ENCODE measurements at regions not wholly inside any gene's neighbourhood (a gene's known extent, or its start where the extent isn't known, plus 50 kb on each side); places are given as distances from the start of the nearest gene placed in this dataset.

- no peaks in the 10 kb centered on the region for H3K4me1 ChIP-seq (ENCODE audit: control insufficient read depth in 2 of 2, insufficient read depth in 2 of 2, low read length in 2 of 2)
- no peaks in the 10 kb centered on the region for H3K27me3 ChIP-seq (ENCODE audit: control insufficient read depth in 2 of 2, insufficient read depth in 1 of 2, low read length in 1 of 2)
- H3K36me3 ChIP-seq (ENCODE audit: control insufficient read depth in 2 of 2, insufficient read depth in 2 of 2, low read length in 1 of 2), result no peaks in the 10 kb centered on the region
- no peaks in the 10 kb centered on the region for H3K9me3 ChIP-seq (ENCODE audit: control insufficient read depth in 2 of 2, insufficient read depth in 1 of 2, low read length in 1 of 2)
- no peak overlapping the region for H3K4me3 ChIP-seq (ENCODE audit: low read length in 2 of 2)
- no peak overlapping the region for H3K27ac ChIP-seq (ENCODE audit: low read depth in 1 of 2, low read length in 1 of 2)
- no peak for DNase-seq (ENCODE audit: low read depth in 6 of 9, low spot score in 9 of 9)
- 81% methylated on average over 1 of the region's 1 CpG for WGBS
Measured at GRCh38 chr2:180655842-180656454, 324.5 kb upstream of the UBE2E3 start.

GRCh38 chr2:180655393-180655792 is 325.0 kb upstream of the UBE2E3 start:
- H3K27me3 ChIP-seq (ENCODE audit: control insufficient read depth in 2 of 2, insufficient read depth in 1 of 2, low read length in 1 of 2), result no peaks in the 10 kb centered on the region
- H3K27ac ChIP-seq (ENCODE audit: low read depth in 1 of 2, low read length in 1 of 2), result no peak overlapping the region
- H3K4me1 ChIP-seq (ENCODE audit: control insufficient read depth in 2 of 2, insufficient read depth in 2 of 2, low read length in 2 of 2), result no peaks in the 10 kb centered on the region
- H3K9me3 ChIP-seq (ENCODE audit: control insufficient read depth in 2 of 2, insufficient read depth in 1 of 2, low read length in 1 of 2), result no peaks in the 10 kb centered on the region
- 93% methylated on average over 2 of the region's 2 CpGs for WGBS
- H3K36me3 ChIP-seq (ENCODE audit: control insufficient read depth in 2 of 2, insufficient read depth in 2 of 2, low read length in 1 of 2), result no peaks in the 10 kb centered on the region
- H3K4me3 ChIP-seq (ENCODE audit: low read length in 2 of 2), result no peak overlapping the region
- no peak for DNase-seq (ENCODE audit: low read depth in 6 of 9, low spot score in 9 of 9)

DNA sequence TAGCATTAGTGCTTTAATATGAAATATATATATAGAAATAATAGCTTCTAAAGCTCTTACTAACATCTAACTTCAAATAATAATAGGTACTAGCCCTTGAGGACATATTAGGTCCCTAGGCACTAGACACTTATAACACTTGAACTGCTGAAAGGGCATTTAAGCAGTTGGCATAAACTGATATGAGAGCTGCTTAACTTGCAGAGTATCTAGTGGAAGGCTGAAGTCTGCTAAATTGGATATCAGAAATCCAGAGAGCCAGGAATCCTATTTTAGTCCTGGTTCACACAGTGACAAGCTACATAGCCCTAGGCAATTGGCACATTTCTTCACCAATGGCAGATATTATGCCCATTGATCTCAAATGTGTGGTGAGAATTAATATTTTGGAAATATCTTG is 326.9 kb upstream of the UBE2E3 start:
- no peaks in the 10 kb centered on the region for H3K9me3 ChIP-seq (ENCODE audit: control insufficient read depth in 2 of 2, insufficient read depth in 1 of 2, low read length in 1 of 2)
- no peaks in the 10 kb centered on the region for H3K36me3 ChIP-seq (ENCODE audit: control insufficient read depth in 2 of 2, insufficient read depth in 2 of 2, low read length in 1 of 2)
- H3K4me3 ChIP-seq (ENCODE audit: low read length in 2 of 2), result no peak overlapping the region

DNA sequence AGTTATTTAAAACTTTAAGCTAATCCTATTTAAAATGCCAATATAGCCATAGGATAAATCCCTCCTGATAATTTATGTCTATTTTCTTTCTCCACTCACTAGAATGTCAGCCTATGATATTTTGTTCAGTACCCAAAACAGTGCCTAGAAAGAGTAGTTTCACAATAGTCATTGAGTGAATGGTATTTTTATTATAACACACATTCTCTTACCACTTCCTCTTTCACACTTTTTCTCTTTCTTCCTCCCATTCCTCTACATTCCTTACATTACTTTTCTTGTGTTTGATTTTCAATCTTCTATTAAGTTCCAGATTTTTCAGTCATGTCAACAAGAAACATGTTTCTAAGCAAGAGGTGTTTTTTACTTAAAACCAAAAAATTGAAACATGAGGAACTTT is 327.6 kb upstream of the UBE2E3 start:
- H3K36me3 ChIP-seq (ENCODE audit: control insufficient read depth in 2 of 2, insufficient read depth in 2 of 2, low read length in 1 of 2), result no peaks in the 10 kb centered on the region
- H3K27me3 ChIP-seq (ENCODE audit: control insufficient read depth in 2 of 2, insufficient read depth in 1 of 2, low read length in 1 of 2), result no peaks in the 10 kb centered on the region
- DNase-seq (ENCODE audit: low read depth in 6 of 9, low spot score in 9 of 9), result no peak
- H3K4me1 ChIP-seq (ENCODE audit: control insufficient read depth in 2 of 2, insufficient read depth in 2 of 2, low read length in 2 of 2), result no peaks in the 10 kb centered on the region
- no peak overlapping the region for H3K4me3 ChIP-seq (ENCODE audit: low read length in 2 of 2)
- no peak overlapping the region for H3K27ac ChIP-seq (ENCODE audit: low read depth in 1 of 2, low read length in 1 of 2)
- no peaks in the 10 kb centered on the region for H3K9me3 ChIP-seq (ENCODE audit: control insufficient read depth in 2 of 2, insufficient read depth in 1 of 2, low read length in 1 of 2)

More for the DNA sequence above, 326.9 kb upstream of the UBE2E3 start:
- DNase-seq (ENCODE audit: low read depth in 6 of 9, low spot score in 9 of 9), result no peak
- Histone ChIP-seq H3K4me1 (ENCODE audit: control insufficient read depth in 2 of 2, insufficient read depth in 2 of 2, low read length in 2 of 2) (no peaks in the 10 kb centered on the region), H3K27ac (ENCODE audit: low read depth in 1 of 2, low read length in 1 of 2) (no peak overlapping the region), H3K27me3 (ENCODE audit: control insufficient read depth in 2 of 2, insufficient read depth in 1 of 2, low read length in 1 of 2) (no peaks in the 10 kb centered on the region)

- DNase-seq (ENCODE audit: low read depth in 6 of 9, low spot score in 9 of 9), result no peak
- Histone ChIP-seq H3K27me3 (ENCODE audit: control insufficient read depth in 2 of 2, insufficient read depth in 1 of 2, low read length in 1 of 2) (no peaks in the 10 kb centered on the region), H3K4me1 (ENCODE audit: control insufficient read depth in 2 of 2, insufficient read depth in 2 of 2, low read length in 2 of 2) (no peaks in the 10 kb centered on the region), H3K9me3 (ENCODE audit: control insufficient read depth in 2 of 2, insufficient read depth in 1 of 2, low read length in 1 of 2) (no peaks in the 10 kb centered on the region), H3K4me3 (ENCODE audit: low read length in 2 of 2) (no peak overlapping the region), H3K27ac (ENCODE audit: low read depth in 1 of 2, low read length in 1 of 2) (no peak overlapping the region), H3K36me3 (ENCODE audit: control insufficient read depth in 2 of 2, insufficient read depth in 2 of 2, low read length in 1 of 2) (no peaks in the 10 kb centered on the region)
- 83% methylated on average over 8 of the region's 8 CpGs for whole genome bisulfite sequencing
Measured at GRCh38 chr2:180651596-180651995, 328.8 kb upstream of the UBE2E3 start.

- no peak for DNase-seq (ENCODE audit: low read depth in 6 of 9, low spot score in 9 of 9)
- H3K27me3 ChIP-seq (ENCODE audit: control insufficient read depth in 2 of 2, insufficient read depth in 1 of 2, low read length in 1 of 2), result no peaks in the 10 kb centered on the region
- no peaks in the 10 kb centered on the region for H3K36me3 ChIP-seq (ENCODE audit: control insufficient read depth in 2 of 2, insufficient read depth in 2 of 2, low read length in 1 of 2)
- no peak overlapping the region for H3K27ac ChIP-seq (ENCODE audit: low read depth in 1 of 2, low read length in 1 of 2)
- H3K4me3 ChIP-seq (ENCODE audit: low read length in 2 of 2), result no peak overlapping the region
- H3K4me1 ChIP-seq (ENCODE audit: control insufficient read depth in 2 of 2, insufficient read depth in 2 of 2, low read length in 2 of 2), result no peaks in the 10 kb centered on the region
- H3K9me3 ChIP-seq (ENCODE audit: control insufficient read depth in 2 of 2, insufficient read depth in 1 of 2, low read length in 1 of 2), result no peaks in the 10 kb centered on the region
- WGBS, result 85% methylated on average over 3 of the region's 3 CpGs
Measured at GRCh38 chr2:180647621-180648020, 332.8 kb upstream of the UBE2E3 start.

- Histone ChIP-seq H3K27me3 (ENCODE audit: control insufficient read depth in 2 of 2, insufficient read depth in 1 of 2, low read length in 1 of 2) (no peaks in the 10 kb centered on the region), H3K27ac (ENCODE audit: low read depth in 1 of 2, low read length in 1 of 2) (no peak overlapping the region), H3K9me3 (ENCODE audit: control insufficient read depth in 2 of 2, insufficient read depth in 1 of 2, low read length in 1 of 2) (no peaks in the 10 kb centered on the region), H3K4me3 (ENCODE audit: low read length in 2 of 2) (no peak overlapping the region), H3K4me1 (ENCODE audit: control insufficient read depth in 2 of 2, insufficient read depth in 2 of 2, low read length in 2 of 2) (no peaks in the 10 kb centered on the region), H3K36me3 (ENCODE audit: control insufficient read depth in 2 of 2, insufficient read depth in 2 of 2, low read length in 1 of 2) (no peaks in the 10 kb centered on the region)
- DNase-seq (ENCODE audit: low read depth in 6 of 9, low spot score in 9 of 9), result no peak
Measured at GRCh38 chr2:180647221-180647620, 333.2 kb upstream of the UBE2E3 start.

- Histone ChIP-seq H3K4me1 (ENCODE audit: control insufficient read depth in 2 of 2, insufficient read depth in 2 of 2, low read length in 2 of 2) (no peaks in the 10 kb centered on the region), H3K36me3 (ENCODE audit: control insufficient read depth in 2 of 2, insufficient read depth in 2 of 2, low read length in 1 of 2) (no peaks in the 10 kb centered on the region), H3K4me3 (ENCODE audit: low read length in 2 of 2) (no peak overlapping the region), H3K27ac (ENCODE audit: low read depth in 1 of 2, low read length in 1 of 2) (no peak overlapping the region), H3K9me3 (ENCODE audit: control insufficient read depth in 2 of 2, insufficient read depth in 1 of 2, low read length in 1 of 2) (no peaks in the 10 kb centered on the region), H3K27me3 (ENCODE audit: control insufficient read depth in 2 of 2, insufficient read depth in 1 of 2, low read length in 1 of 2) (no peaks in the 10 kb centered on the region)
- 81% methylated on average over 2 of the region's 2 CpGs for WGBS
- no peak for DNase-seq (ENCODE audit: low read depth in 6 of 9, low spot score in 9 of 9)
Measured at GRCh38 chr2:180646756-180647155, 333.6 kb upstream of the UBE2E3 start.

GRCh38 chr2:180644709-180645108 is 335.7 kb upstream of the UBE2E3 start:
- Histone ChIP-seq H3K27ac (ENCODE audit: low read depth in 1 of 2, low read length in 1 of 2) (no peak overlapping the region), H3K27me3 (ENCODE audit: control insufficient read depth in 2 of 2, insufficient read depth in 1 of 2, low read length in 1 of 2) (no peaks in the 10 kb centered on the region), H3K4me1 (ENCODE audit: control insufficient read depth in 2 of 2, insufficient read depth in 2 of 2, low read length in 2 of 2) (no peaks in the 10 kb centered on the region), H3K9me3 (ENCODE audit: control insufficient read depth in 2 of 2, insufficient read depth in 1 of 2, low read length in 1 of 2) (no peaks in the 10 kb centered on the region), H3K36me3 (ENCODE audit: control insufficient read depth in 2 of 2, insufficient read depth in 2 of 2, low read length in 1 of 2) (no peaks in the 10 kb centered on the region), H3K4me3 (ENCODE audit: low read length in 2 of 2) (no peak overlapping the region)
- no peak for DNase-seq (ENCODE audit: low read depth in 6 of 9, low spot score in 9 of 9)
- WGBS, result 76% methylated on average over 2 of the region's 2 CpGs

GRCh38 chr2:180630756-180631155 is 349.6 kb upstream of the UBE2E3 start:
- H3K4me3 ChIP-seq (ENCODE audit: low read length in 2 of 2), result no peak overlapping the region
- 99% methylated on average over 2 of the region's 2 CpGs for WGBS

More at GRCh38 chr2:180630756-180631155, 349.6 kb upstream of the UBE2E3 start:
- Histone ChIP-seq H3K36me3 (ENCODE audit: control insufficient read depth in 2 of 2, insufficient read depth in 2 of 2, low read length in 1 of 2) (no peaks in the 10 kb centered on the region), H3K27me3 (ENCODE audit: control insufficient read depth in 2 of 2, insufficient read depth in 1 of 2, low read length in 1 of 2) (no peaks in the 10 kb centered on the region), H3K27ac (ENCODE audit: low read depth in 1 of 2, low read length in 1 of 2) (no peak overlapping the region), H3K9me3 (ENCODE audit: control insufficient read depth in 2 of 2, insufficient read depth in 1 of 2, low read length in 1 of 2) (no peaks in the 10 kb centered on the region), H3K4me1 (ENCODE audit: control insufficient read depth in 2 of 2, insufficient read depth in 2 of 2, low read length in 2 of 2) (no peaks in the 10 kb centered on the region)
- DNase-seq (ENCODE audit: low read depth in 6 of 9, low spot score in 9 of 9), result no peak
